Fibroblast of lung (primary cell): ENCODE measurements at regions not wholly inside any gene's neighbourhood (a gene's known extent, or its start where the extent isn't known, plus 50 kb on each side); places are given as distances from the start of the nearest gene placed in this dataset.

Experiments used
- EZH2 ChIP-seq: IDR thresholded peaks from 2 replicates; pipeline ENCODE4 v1.5.1; 2012; ENCODE audit warnings: low read length, control low read depth, mild to moderate bottlenecking; ENCODE audit errors: missing control alignments
- TF ChIP-seq, protein P1 (sequence below), 2 donors: IDR thresholded peaks in 1 of 2; conservative IDR thresholded peaks in 1 of 2; 1 replicate in 1 of 2; 2 replicates in 1 of 2; pipeline ENCODE4 v1.5.1; 2011 to 2012; ENCODE audit warnings: low read length in 2 of 2, control low read depth in 1 of 2, inconsistent platforms in 1 of 2, low read depth in 1 of 2, mild to moderate bottlenecking in 1 of 2

DNA sequence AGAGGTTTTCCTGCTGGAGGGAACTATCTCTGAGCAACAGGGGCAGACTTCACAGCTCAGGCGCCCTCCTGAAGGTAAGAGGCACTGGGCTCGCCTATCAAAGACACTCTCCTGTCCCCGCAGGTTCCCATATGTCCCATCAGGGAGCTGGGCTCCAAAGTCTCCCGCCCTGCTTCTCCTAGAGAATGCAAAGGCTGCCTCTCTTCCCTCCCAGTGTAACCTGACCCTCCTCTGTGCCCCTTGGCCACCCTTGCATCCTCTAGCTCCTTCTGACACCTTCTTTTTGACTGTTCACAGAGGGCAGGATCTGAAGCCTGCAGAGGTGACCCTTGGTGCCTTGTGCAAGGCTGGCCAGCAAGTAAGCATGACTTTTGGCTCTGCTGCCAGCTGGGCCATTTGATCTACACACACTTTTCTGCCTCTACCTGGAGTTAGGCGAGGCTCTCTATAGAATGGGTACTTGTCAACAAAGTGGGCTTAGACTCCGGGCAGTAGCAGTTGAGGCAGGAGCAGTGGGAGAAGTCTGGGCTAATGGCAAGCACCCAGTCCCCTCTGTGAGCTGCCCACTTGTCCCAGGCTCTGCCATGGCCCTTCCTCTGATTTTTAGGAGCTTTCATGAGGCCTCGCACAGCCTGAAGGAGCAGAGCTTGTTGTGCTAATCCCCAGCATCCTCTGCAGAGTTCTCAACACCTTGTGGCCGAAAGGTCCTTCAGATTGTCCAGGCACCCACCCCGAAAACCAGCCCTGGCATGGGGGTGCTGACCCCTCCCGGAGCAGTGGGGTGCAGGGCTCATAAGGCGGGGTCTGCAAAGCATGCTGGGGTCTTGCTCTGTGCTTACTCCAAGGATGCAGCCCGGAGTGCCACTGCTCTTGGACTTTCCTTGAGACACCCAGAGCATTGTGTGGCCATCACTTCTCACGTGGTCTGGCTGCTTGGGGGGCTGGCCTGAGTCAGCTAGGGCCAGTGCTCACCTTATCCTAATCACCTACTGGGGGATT is 122.9 kb downstream of the METRNL start:
- no peak for TF ChIP-seq EZH2
- TF ChIP-seq, protein P1, sequence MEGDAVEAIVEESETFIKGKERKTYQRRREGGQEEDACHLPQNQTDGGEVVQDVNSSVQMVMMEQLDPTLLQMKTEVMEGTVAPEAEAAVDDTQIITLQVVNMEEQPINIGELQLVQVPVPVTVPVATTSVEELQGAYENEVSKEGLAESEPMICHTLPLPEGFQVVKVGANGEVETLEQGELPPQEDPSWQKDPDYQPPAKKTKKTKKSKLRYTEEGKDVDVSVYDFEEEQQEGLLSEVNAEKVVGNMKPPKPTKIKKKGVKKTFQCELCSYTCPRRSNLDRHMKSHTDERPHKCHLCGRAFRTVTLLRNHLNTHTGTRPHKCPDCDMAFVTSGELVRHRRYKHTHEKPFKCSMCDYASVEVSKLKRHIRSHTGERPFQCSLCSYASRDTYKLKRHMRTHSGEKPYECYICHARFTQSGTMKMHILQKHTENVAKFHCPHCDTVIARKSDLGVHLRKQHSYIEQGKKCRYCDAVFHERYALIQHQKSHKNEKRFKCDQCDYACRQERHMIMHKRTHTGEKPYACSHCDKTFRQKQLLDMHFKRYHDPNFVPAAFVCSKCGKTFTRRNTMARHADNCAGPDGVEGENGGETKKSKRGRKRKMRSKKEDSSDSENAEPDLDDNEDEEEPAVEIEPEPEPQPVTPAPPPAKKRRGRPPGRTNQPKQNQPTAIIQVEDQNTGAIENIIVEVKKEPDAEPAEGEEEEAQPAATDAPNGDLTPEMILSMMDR (conservative IDR thresholded peaks at IDR 0.05 in 1 of 2, IDR thresholded peaks at IDR 0.05 in 1 of 2; ENCODE audit: low read depth in 1 of 2, low read length in 2 of 2): no peak
